HG02938 (cell line): ENCODE measurements at regions not wholly inside any gene's neighbourhood (a gene's known extent, or its start where the extent isn't known, plus 50 kb on each side); places are given as distances from the start of the nearest gene placed in this dataset.
"Not testable (repeated sequence)": the region's sequence is repeated elsewhere in the genome, so short reads cannot be mapped to it uniquely, and the experiment has no call there.

Source experiments
- ATAC-seq: cut with Tn5 transposase; IDR thresholded peaks from one replicate; pipeline ENCODE4 v1.9.1; 2021; ENCODE audit warnings: mild to moderate bottlenecking, moderate library complexity; ENCODE audit not compliant: unreplicated experiment

- ATAC-seq, result not testable (repeated sequence)
These were observed 242.2 kb upstream of the PRSS1 start for GRCh38 chr7:142507066-142507465.

DNA sequence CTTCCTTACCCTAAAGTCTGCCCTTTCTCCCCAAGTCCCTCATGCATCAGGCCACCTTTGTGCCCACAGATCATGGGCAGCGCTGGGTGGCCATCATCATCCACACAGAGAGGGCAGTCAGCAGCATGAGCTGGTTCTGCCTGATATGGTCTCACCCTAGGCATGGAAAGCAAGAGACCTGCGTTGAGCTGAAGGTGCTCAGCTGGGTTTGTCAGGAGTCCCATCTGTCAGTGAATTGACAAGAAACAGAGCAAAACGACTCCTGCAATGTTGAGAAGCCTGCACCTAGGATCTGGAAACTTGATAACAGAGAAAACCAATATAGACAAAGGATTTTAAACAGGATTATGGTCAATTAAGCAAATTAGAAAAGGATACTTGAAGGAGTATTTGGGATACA is 242.7 kb upstream of the PRSS1 start:
- ATAC-seq, result no peak

DNA sequence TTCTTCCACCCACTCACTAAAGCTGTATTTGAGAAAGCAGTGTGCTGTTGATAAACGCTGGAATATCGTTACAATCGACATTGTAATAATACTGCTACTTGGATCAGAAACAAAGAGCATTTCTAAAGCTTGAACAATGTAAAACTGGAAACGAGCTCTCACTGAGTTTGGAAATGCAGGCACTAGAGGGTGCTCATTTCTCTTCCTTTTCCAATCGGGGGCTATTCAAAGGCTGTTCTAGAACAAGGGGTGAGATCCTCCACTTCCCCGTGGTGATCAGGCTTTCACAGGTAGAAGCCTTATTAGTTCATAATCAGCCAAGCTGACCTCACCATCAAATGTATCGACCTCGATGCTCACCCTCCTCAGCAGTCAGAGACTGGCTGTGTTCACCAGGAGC is 245.3 kb upstream of the PRSS1 start:
- ATAC-seq, result not testable (repeated sequence)

DNA sequence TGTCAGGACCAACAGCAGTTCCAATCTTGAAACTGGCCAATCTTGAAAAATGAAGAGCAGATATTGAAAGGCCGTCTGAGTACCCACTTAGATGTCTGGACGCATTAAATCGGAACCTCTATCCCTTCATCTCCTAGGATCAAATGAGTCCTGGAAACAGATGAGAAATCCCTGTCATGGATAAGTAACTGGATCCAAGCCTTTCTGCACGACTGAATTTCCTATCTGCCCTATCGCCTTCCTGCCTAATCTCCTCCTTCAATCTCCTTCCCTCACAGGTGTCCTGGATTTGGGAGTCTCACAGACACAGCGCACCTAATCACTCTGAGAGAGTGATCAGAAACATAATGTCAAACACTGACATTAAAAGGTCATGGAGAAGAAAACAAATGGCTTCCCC is 245.2 kb upstream of the PRSS58 start:
- no peak for ATAC-seq

GRCh38 chr7:142501434-142501833 is 243.6 kb upstream of the PRSS58 start:
- ATAC-seq, result no peak

DNA sequence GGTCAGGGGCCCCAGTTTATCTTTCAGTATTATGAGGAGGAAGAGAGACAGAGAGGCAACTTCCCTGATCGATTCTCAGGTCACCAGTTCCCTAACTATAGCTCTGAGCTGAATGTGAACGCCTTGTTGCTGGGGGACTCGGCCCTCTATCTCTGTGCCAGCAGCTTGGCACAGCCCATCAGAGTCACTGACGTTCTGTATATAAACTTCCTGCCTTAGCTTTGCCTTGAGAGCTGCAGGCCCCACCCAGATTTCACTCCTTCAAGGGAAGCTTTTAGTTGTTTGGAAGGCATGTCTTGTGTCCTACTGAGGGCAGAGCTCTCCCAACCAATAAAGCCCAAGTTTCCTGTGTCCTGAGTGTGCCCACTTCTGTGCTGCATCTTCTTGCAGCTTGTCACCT is 242.5 kb upstream of the PRSS58 start:
- ATAC-seq, result no peak

GRCh38 chr7:142499635-142500034 is 241.8 kb upstream of the PRSS58 start:
- no peak for ATAC-seq

DNA sequence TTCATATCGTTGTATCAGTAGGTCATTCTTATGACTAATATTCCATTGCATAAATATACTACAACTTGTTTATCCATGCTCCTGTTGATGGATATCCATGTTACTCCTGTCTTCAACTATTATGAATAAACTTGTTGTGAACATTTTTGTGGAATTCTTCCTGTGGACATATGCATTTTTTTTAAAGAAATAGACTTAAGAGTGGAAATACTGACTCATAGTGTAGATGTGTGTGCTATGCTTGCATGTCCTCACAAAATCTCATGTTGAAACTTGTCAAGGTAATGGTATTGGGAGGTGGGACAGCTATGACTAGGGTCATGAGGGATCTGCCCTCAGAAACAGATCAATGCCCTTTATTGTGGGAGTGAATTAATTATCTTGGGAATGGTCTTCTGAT is 240.5 kb upstream of the PRSS58 start:
- ATAC-seq, result no peak

- peak; percentile 66 for ATAC-seq
These were observed 238.7 kb upstream of the PRSS58 start for GRCh38 chr7:142496545-142496991.

- not testable (repeated sequence) for ATAC-seq
These were observed 238.0 kb upstream of the PRSS58 start for GRCh38 chr7:142495879-142496278.

- not testable (repeated sequence) for ATAC-seq
These were observed 237.4 kb upstream of the PRSS58 start for GRCh38 chr7:142495301-142495700.

- ATAC-seq, result no peak
These were observed 236.2 kb upstream of the PRSS58 start for GRCh38 chr7:142494021-142494420.

DNA sequence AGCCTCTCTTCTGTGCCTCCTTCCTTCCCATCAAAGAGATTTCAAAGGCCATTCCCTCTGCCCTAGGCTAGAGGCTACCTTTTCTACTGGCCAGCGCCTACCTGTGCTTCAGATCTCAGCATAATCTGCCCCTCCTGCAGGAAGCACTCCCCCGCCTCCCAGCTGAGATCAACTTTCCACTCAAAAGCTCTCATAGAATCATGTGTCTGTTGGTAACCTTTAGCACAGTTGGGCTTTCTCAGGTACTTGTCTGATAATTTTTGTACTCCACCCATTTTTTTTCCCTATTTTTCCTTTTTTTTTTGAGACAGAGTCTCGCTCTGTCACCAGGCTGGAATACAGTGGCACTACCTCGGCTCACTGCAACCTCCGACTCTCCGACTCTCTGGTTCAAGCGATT is 231.0 kb upstream of the PRSS58 start:
- no peak for ATAC-seq

DNA sequence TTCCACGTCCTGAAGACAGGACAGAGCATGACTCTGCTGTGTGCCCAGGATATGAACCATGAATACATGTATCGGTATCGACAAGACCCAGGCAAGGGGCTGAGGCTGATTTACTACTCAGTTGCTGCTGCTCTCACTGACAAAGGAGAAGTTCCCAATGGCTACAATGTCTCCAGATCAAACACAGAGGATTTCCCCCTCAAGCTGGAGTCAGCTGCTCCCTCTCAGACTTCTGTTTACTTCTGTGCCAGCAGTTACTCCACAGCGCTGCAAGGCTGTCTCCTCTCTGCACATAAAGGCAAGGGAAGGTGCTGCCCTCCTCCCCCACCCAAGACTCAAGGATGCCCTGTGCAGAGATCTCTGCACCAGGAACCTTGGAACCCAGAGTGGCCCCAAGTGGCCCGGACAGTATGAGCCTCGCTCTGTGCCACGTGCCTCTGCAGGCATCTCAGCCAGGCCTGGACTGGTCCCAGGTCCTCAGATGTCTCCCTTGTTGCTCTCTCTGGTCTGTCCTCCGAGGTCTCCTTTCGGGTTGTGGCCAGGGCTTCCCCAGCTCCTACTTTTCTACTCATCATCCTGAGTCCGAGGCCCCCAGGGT is 230.3 kb upstream of the PRSS58 start:
- no peak for ATAC-seq

DNA sequence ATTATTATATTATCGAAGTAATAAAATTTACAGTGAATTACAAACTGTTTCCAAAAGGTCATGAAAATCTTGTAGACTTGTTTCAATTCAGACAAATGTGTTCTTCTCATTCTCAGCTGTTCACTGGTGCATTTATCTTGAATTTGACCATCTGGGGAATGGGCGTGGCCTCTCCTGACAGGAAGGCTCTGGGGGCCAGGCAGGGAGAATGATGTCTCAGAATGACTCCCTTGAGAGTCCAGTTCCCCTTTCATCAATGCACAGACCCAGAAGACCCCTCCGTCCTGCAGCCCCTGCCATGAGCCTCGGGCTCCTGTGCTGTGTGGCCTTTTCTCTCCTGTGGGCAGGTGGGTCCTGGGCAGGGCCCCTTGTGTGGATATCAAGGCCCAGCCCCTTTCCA is 229.7 kb upstream of the PRSS58 start:
- not testable (repeated sequence) for ATAC-seq

GRCh38 chr7:142487124-142487523 is 229.3 kb upstream of the PRSS58 start:
- no peak for ATAC-seq

DNA sequence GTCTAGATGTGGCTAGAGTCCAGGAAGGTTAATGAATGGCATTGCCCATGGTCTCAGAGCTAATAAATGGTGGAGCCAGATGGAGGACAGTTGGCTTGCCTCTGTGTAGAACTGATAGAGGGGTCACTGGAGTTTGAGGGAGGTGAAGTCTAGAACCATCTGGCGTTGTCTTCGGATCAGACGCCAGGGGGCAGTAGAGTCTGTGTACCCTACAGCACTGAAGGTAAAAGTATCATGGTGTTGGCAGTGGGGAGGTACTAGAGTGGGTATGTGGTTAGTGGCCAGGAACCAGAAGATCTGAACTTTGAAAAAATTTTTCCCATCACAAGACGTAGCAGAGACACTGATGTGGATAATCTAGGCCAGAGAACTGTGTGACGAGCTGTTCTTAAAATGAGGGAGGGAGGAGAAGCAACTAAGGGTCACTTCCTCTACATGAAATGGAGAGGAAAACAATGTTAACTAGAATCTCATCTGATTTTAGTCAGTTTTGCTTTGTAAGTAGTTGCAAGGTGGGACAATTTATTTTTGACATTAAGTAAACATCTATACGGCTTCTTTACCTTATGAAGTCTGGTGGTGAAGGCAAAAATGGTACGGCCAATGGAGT is 227.9 kb upstream of the PRSS58 start:
- no peak for ATAC-seq

DNA sequence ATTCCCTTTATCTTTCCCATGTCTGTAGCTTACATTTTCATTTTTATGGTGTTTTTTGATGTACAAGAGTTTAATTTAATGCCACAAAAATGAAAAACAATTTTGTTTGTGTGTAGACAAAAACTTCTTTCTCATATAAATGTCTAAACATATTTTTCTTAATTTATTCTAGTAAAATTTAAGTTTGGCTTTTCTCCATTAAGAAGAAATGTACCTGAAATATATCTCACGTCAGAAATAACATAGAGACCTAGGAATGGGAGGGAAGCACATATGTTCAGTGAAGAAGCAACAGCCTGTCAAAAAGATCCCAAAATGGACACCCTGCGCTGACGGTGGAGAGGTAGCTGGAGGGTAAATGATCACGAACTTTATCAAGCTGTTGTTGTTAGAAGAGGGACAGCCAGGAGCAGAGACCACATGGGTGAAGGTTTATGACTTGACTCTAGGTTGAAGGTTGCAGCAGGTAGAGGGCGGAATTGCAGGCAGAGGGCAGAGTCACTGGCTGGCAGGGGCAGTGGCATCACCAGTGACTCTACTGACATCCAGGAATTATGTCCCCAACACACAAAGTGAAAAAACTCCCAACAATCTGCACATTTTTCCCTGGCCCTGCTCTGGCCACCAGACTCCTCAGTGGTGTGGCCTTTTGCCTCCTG is 225.9 kb upstream of the PRSS58 start:
- no peak for ATAC-seq

- ATAC-seq, result peak; percentile 60
These were observed 225.2 kb upstream of the PRSS58 start for GRCh38 chr7:142482891-142483658.

GRCh38 chr7:142481548-142481947 is 223.7 kb upstream of the PRSS58 start:
- ATAC-seq, result no peak

GRCh38 chr7:142478479-142479220 is 220.8 kb upstream of the PRSS58 start:
- peak; percentile 79 for ATAC-seq
